ENCODE measurements at regions not wholly inside any gene's neighbourhood (a gene's known extent, or its start where the extent isn't known, plus 50 kb on each side); places are given as distances from the start of the nearest gene placed in this dataset.

- in situ Hi-C loops (cut with MboI; ENCODE audit: low pct_unique_long_range_greater_than_20kb, low sequenced_read_pairs, unreplicated experiment) = no loop called here
- TF ChIP-seq CTCF (IDR thresholded peaks at IDR 0.05; ENCODE audit: extremely low read depth, insufficient read depth, missing control alignments) = no peak
- no peak for DNase-seq (ENCODE audit: low spot score)
These were observed 292.2 kb downstream of the MZT1 start for GRCh38 chr13:72435251-72435650.

GRCh38 chr13:72431981-72432682 is 295.3 kb downstream of the MZT1 start:
- no peak for DNase-seq (ENCODE audit: low spot score)
- in situ Hi-C loops (cut with MboI; ENCODE audit: low pct_unique_long_range_greater_than_20kb, low sequenced_read_pairs, unreplicated experiment) = no loop called here
- no peak for TF ChIP-seq CTCF (IDR thresholded peaks at IDR 0.05; ENCODE audit: extremely low read depth, insufficient read depth, missing control alignments)

GRCh38 chr13:72430923-72431322 is 296.5 kb downstream of the MZT1 start:
- no peak for TF ChIP-seq CTCF (IDR thresholded peaks at IDR 0.05; ENCODE audit: extremely low read depth, insufficient read depth, missing control alignments)
- in situ Hi-C loops (cut with MboI; ENCODE audit: low pct_unique_long_range_greater_than_20kb, low sequenced_read_pairs, unreplicated experiment) = no loop called here
- no peak for DNase-seq (ENCODE audit: low spot score)

- DNase-seq (ENCODE audit: low spot score) = no peak
- in situ Hi-C loops (cut with MboI; ENCODE audit: low pct_unique_long_range_greater_than_20kb, low sequenced_read_pairs, unreplicated experiment) = no loop called here
- TF ChIP-seq CTCF (IDR thresholded peaks at IDR 0.05; ENCODE audit: extremely low read depth, insufficient read depth, missing control alignments) = no peak
These were observed 299.5 kb downstream of the MZT1 start for GRCh38 chr13:72427757-72428528.

- TF ChIP-seq CTCF (IDR thresholded peaks at IDR 0.05; ENCODE audit: extremely low read depth, insufficient read depth, missing control alignments) = no peak
- in situ Hi-C loops (cut with MboI; ENCODE audit: low pct_unique_long_range_greater_than_20kb, low sequenced_read_pairs, unreplicated experiment) = no loop called here
- no peak for DNase-seq (ENCODE audit: low spot score)
These were observed 303.4 kb downstream of the MZT1 start for GRCh38 chr13:72424059-72424458.

- in situ Hi-C loops (cut with MboI; ENCODE audit: low pct_unique_long_range_greater_than_20kb, low sequenced_read_pairs, unreplicated experiment) = no loop called here
- TF ChIP-seq CTCF (IDR thresholded peaks at IDR 0.05; ENCODE audit: extremely low read depth, insufficient read depth, missing control alignments) = no peak
These were observed 311.6 kb downstream of the MZT1 start for GRCh38 chr13:72415817-72416216.

More at GRCh38 chr13:72415817-72416216, 311.6 kb downstream of the MZT1 start:
- DNase-seq (ENCODE audit: low spot score) = no peak
